A549 (cell line): ENCODE measurements at regions not wholly inside any gene's neighbourhood (a gene's known extent, or its start where the extent isn't known, plus 50 kb on each side); places are given as distances from the start of the nearest gene placed in this dataset.
A peak's percentile ranks its signal among the peaks of the same experiment; 100 is the strongest.

Experiments used
- ATAC-seq, 2 experiments: fragments of 200-7000 bp in 1 of 2; fragments of >200 bp in 1 of 2; cut with Nextera tagmentation in 1 of 2; cut with Tn5 transposase in 1 of 2; 3 replicates each; pipeline versions ENCODE4 v1.8.0 to v1.9.1; 2018 to 2020; ENCODE audit warnings: mild to moderate bottlenecking in 1 of 2, moderate library complexity in 1 of 2
- CTCF ChIA-PET: fragments of 300-600 bp; sonication (Branson Sonifier 250); formaldehyde crosslinking; extraction: SDS; loops from one replicate; lab custom pipeline; 2021; ENCODE audit warnings: antibody characterized with exemption, inconsistent platforms; lab: Yijun Ruan, JAX
- POLR2A ChIA-PET: fragments of 350-600 bp; formaldehyde crosslinking; extraction: SDS; loops from one replicate; lab custom pipeline; 2021; ENCODE audit warnings: antibody characterized with exemption, inconsistent platforms; lab: Yijun Ruan, JAX
- DNase-seq, 2 experiments: peaks; one replicate each; pipeline versions ENCODE4 v3.0.0 to v3.0.0-alpha.2; 2011 to 2016; ENCODE audit warnings: low read depth in 1 of 2, low spot score in 1 of 2
- FAIRE-seq: peaks from 2 replicates; lab custom pipeline; 2011; peaks lifted over from hg19 to GRCh38; lab: Jason Lieb, UNC
- H3K27ac ChIP-seq, 2 experiments: fragments of >200 bp; sonication (Bioruptor Twin); formaldehyde crosslinking; 3 replicates each; pipeline ENCODE4 v1.5.1; 2016 to 2017
- H3K4me1 ChIP-seq: fragments of >200 bp; sonication (Bioruptor Twin); formaldehyde crosslinking; 3 replicates; pipeline ENCODE4 v1.6.1; 2016
- H3K4me2 ChIP-seq: fragments of >200 bp; sonication (Bioruptor Twin); formaldehyde crosslinking; 3 replicates; pipeline ENCODE4 v1.6.1; 2016
- H3K4me3 ChIP-seq: fragments of >200 bp; sonication (Bioruptor Twin); formaldehyde crosslinking; 3 replicates; pipeline ENCODE4 v1.5.1; 2016
- H3K9me3 ChIP-seq: fragments of >200 bp; sonication (Bioruptor Twin); formaldehyde crosslinking; 3 replicates; pipeline ENCODE4 v1.6.1; 2016
- BCL3 ChIP-seq: fragments of >200 bp; sonication (Bioruptor Twin); formaldehyde crosslinking; IDR thresholded peaks from 3 replicates; pipeline ENCODE4 v1.6.1; 2016
- FOSB ChIP-seq: fragments of 250-450 bp; sonication (Bioruptor Pico); IDR thresholded peaks from 2 replicates; pipeline ENCODE4 v1.5.0; 2020; ENCODE audit warnings: mild to moderate bottlenecking, moderate library complexity
- FOSL2 ChIP-seq, 2 experiments: fragments of 450-650 bp in 1 of 2; fragments of >200 bp in 1 of 2; sonication (Bioruptor Twin) in 1 of 2; formaldehyde crosslinking; IDR thresholded peaks; 2 replicates each; pipeline versions ENCODE4 v1.5.0 to v1.6.1; 2016 to 2020; ENCODE audit warnings: mild to moderate bottlenecking in 1 of 2, moderate library complexity in 1 of 2
- FOXS1 ChIP-seq: fragments of 250-450 bp; sonication (Bioruptor Pico); IDR thresholded peaks from 2 replicates; pipeline ENCODE4 v1.5.0; 2020; ENCODE audit warnings: mild to moderate bottlenecking, moderate library complexity
- GATA3 ChIP-seq: IDR thresholded peaks from 2 replicates; pipeline ENCODE4 v1.6.1; 2012; ENCODE audit warnings: borderline replicate concordance
- HMGXB4 ChIP-seq: fragments of 250-450 bp; sonication (Bioruptor Pico); IDR thresholded peaks from 2 replicates; pipeline ENCODE4 v1.5.0; 2021; ENCODE audit warnings: mild to moderate bottlenecking, moderate library complexity, borderline replicate concordance
- HOXB13 ChIP-seq: fragments of 250-450 bp; sonication (Bioruptor Pico); IDR thresholded peaks from 2 replicates; pipeline ENCODE4 v1.5.0; 2020; ENCODE audit warnings: low read depth, mild to moderate bottlenecking, moderate library complexity
- JUN ChIP-seq, 2 experiments: fragments of >200 bp; sonication (Bioruptor Twin); formaldehyde crosslinking; IDR thresholded peaks; 2 replicates in 1 of 2; 3 replicates in 1 of 2; pipeline ENCODE4 v1.6.1; 2016 to 2017
- KDM5A ChIP-seq: fragments of 200-600 bp; sonication (generic); IDR thresholded peaks from 2 replicates; pipeline ENCODE4 v1.6.1; 2016; ENCODE audit warnings: antibody characterized with exemption, mild to moderate bottlenecking
- MAFK ChIP-seq: fragments of 450-650 bp; IDR thresholded peaks from 2 replicates; pipeline ENCODE4 v1.6.1; 2014; ENCODE audit not compliant: partially characterized antibody
- MAX ChIP-seq: IDR thresholded peaks from 2 replicates; pipeline ENCODE4 v1.6.1; 2012
- MYC ChIP-seq: IDR thresholded peaks from 2 replicates; pipeline ENCODE4 v1.6.1; 2012; ENCODE audit warnings: mild to moderate bottlenecking, inconsistent platforms, low read length, improper control_type of control experiment, borderline replicate concordance
- NFE2L2 ChIP-seq: fragments of 150-350 bp; conservative IDR thresholded peaks from 2 replicates; pipeline ENCODE4 v1.6.1; 2014; ENCODE audit warnings: low read length
- NR3C1 ChIP-seq: fragments of >200 bp; sonication (Bioruptor Twin); formaldehyde crosslinking; IDR thresholded peaks from 3 replicates; pipeline ENCODE4 v1.6.1; 2017
- PBX3 ChIP-seq: IDR thresholded peaks from 2 replicates; pipeline ENCODE4 v1.6.1; 2012
- PHF8 ChIP-seq: fragments of 200-600 bp; sonication (generic); IDR thresholded peaks from 2 replicates; pipeline ENCODE4 v1.6.1; 2016; ENCODE audit warnings: low read depth, mild to moderate bottlenecking, antibody characterized with exemption, moderate library complexity, borderline replicate concordance
- POLR2AphosphoS2 ChIP-seq: conservative IDR thresholded peaks from 2 replicates; pipeline ENCODE4 v1.6.1; 2012; ENCODE audit warnings: low read length, improper control_type of control experiment, inconsistent platforms
- RAD21 ChIP-seq, 2 experiments: fragments of >200 bp in 1 of 2; sonication (Bioruptor Twin) in 1 of 2; formaldehyde crosslinking in 1 of 2; IDR thresholded peaks in 1 of 2; conservative IDR thresholded peaks in 1 of 2; 2 replicates in 1 of 2; 3 replicates in 1 of 2; pipeline ENCODE4 v1.6.1; 2012 to 2018; ENCODE audit warnings: inconsistent platforms in 1 of 2
- SREBF2 ChIP-seq: fragments of 450-650 bp; IDR thresholded peaks from 2 replicates; pipeline ENCODE4 v1.6.1; 2014; ENCODE audit warnings: mild to moderate bottlenecking, moderate library complexity
- USF2 ChIP-seq: fragments of 450-650 bp; IDR thresholded peaks from 2 replicates; pipeline ENCODE4 v1.6.1; 2014; ENCODE audit warnings: antibody characterized with exemption
- ZNF302 ChIP-seq: fragments of 250-450 bp; sonication (Bioruptor Pico); IDR thresholded peaks from 2 replicates; pipeline ENCODE4 v1.9.0; 2021; ENCODE audit warnings: inconsistent platforms, mild to moderate bottlenecking, moderate library complexity
- ZSCAN20 ChIP-seq: fragments of 250-450 bp; sonication (Bioruptor Pico); IDR thresholded peaks from 2 replicates; pipeline ENCODE4 v1.8.0; 2022; ENCODE audit warnings: mild to moderate bottlenecking, moderate library complexity
- WGBS: methylation state at CpG from one replicate; pipeline ENCODE4 v1.1.6; 2017; ENCODE audit errors: missing lambda C conversion rate; 5-methylcytosine and 5-hydroxymethylcytosine counted together

DNA sequence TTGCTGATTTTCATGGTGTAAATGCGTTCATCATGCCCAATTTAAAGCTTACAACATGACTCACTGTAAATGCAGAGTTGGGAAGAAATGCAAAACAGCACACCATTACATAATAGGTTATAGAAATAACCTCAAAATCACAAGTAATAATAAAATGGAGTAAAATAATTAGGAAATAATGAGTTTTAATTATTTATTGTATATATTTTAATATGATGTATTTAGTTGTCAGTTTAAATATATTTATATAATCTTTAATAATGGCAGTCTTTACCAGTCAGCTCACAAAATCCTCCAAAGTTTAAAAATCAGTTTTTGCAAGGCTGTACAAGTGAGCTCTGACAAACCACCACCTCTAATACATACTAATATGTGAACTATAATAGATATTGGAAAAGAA, 180.2 kb downstream of the RND3 start:
- FAIRE-seq (no peak), ATAC-seq (no peak), DNase-seq (no peak)
- TF ChIP-seq ZSCAN20 (CRISPR knock-in tag) (no peak), JUN (IDR thresholded peaks at IDR 0.05) (no peak), PHF8 (no peak), NFE2L2 (no peak), HOXB13 (CRISPR knock-in tag) (no peak), BCL3 (no peak), USF2 (no peak), FOXS1 (CRISPR knock-in tag) (no peak), POLR2AphosphoS2 (no peak), MAX (no peak), FOSL2 (IDR thresholded peaks at IDR 0.05) (no peak), FOSL2 (CRISPR knock-in tag; IDR thresholded peaks at IDR 0.05) (no peak), NR3C1 (no peak), RAD21 (conservative IDR thresholded peaks at IDR 0.05 in 1 of 2, IDR thresholded peaks at IDR 0.05 in 1 of 2) (no peak), PBX3 (no peak), SREBF2 (no peak), MAFK (no peak), HMGXB4 (CRISPR knock-in tag) (no peak), MYC (no peak), FOSB (CRISPR knock-in tag) (no peak)
- peaks cover 16% of the 10 kb centered on the region for H3K4me1 ChIP-seq
- ChIA-PET POLR2A (no interaction called here), CTCF (interaction anchor here (1.1 kb wide), 1 partner anchor 744 kb away, joined by 3 read pairs; no protein-coding TSS in a partner anchor)
- 84% methylated on average over 1 of the region's 1 CpG for WGBS
- H3K9me3 ChIP-seq: peaks cover 22% of the 10 kb centered on the region
- no peak overlapping the region for H3K27ac ChIP-seq
- H3K4me3 ChIP-seq: no peak overlapping the region
- H3K4me2 ChIP-seq: no peak overlapping the region

GRCh38 chr2:150303281-150303680, 184.2 kb downstream of the RND3 start:
- peaks cover 26% of the 10 kb centered on the region for H3K9me3 ChIP-seq
- H3K4me2 ChIP-seq: no peak overlapping the region
- DNase-seq (peak in 1 of 2 experiments; percentile 39), ATAC-seq (no peak), FAIRE-seq (no peak)
- H3K27ac ChIP-seq: no peak overlapping the region
- H3K4me1 ChIP-seq: no peaks in the 10 kb centered on the region
- TF ChIP-seq GATA3 (peak; percentile 24; the same call in 1 of the 2 replicates), ZNF302 (CRISPR knock-in tag) (no peak), KDM5A (no peak)
- POLR2A ChIA-PET: no interaction called here
- 74% methylated on average over 1 of the region's 1 CpG for WGBS
- CTCF ChIA-PET: no interaction called here
- no peak overlapping the region for H3K4me3 ChIP-seq
